Osteoblast (primary cell): ENCODE measurements at regions not wholly inside any gene's neighbourhood (a gene's known extent, or its start where the extent isn't known, plus 50 kb on each side); places are given as distances from the start of the nearest gene placed in this dataset.

ENCODE experiments used
- DNase-seq: peaks from one replicate; pipeline ENCODE4 v3.0.0; 2011; ENCODE audit warnings: low spot score, mixed read lengths; ENCODE audit not compliant: insufficient read length; ENCODE audit errors: missing footprints
- H2AFZ ChIP-seq: 2 replicates; pipeline ENCODE4 v1.6.0; 2011; ENCODE audit warnings: mild to moderate bottlenecking, low read length
- H3K27ac ChIP-seq: 2 replicates; pipeline ENCODE4 v1.5.1; 2011; ENCODE audit warnings: mild to moderate bottlenecking, low read depth, low read length, moderate library complexity
- H3K27me3 ChIP-seq: 2 replicates; pipeline ENCODE4 v1.6.0; 2012; ENCODE audit warnings: mild to moderate bottlenecking, control low read depth, inconsistent platforms, low read length, moderate library complexity; ENCODE audit not compliant: insufficient read depth
- H3K36me3 ChIP-seq: 2 replicates; pipeline ENCODE4 v1.5.1; 2011; ENCODE audit warnings: mild to moderate bottlenecking, low read length, control low read depth, moderate library complexity; ENCODE audit not compliant: insufficient read depth
- H3K4me1 ChIP-seq: 2 replicates; pipeline ENCODE4 v1.5.1; 2011; ENCODE audit warnings: mild to moderate bottlenecking, low read length, control low read depth, moderate library complexity; ENCODE audit not compliant: insufficient read depth
- H3K4me2 ChIP-seq: 2 replicates; pipeline ENCODE4 v1.6.0; 2011; ENCODE audit warnings: mild to moderate bottlenecking, low read length; ENCODE audit not compliant: insufficient read depth
- H3K4me3 ChIP-seq: fragments of 200-600 bp; sonication (generic); 3 replicates; pipeline ENCODE4 v1.5.1; 2012; ENCODE audit warnings: mild to moderate bottlenecking, low read length, inconsistent platforms; ENCODE audit not compliant: insufficient read depth
- H3K79me2 ChIP-seq: 2 replicates; pipeline ENCODE4 v1.6.0; 2012; ENCODE audit warnings: mild to moderate bottlenecking, low read length, control low read depth, inconsistent platforms; ENCODE audit not compliant: insufficient read depth
- H3K9me3 ChIP-seq: 2 replicates; pipeline ENCODE4 v1.5.1; 2011; ENCODE audit warnings: low read depth, low read length, control low read depth
- H4K20me1 ChIP-seq: 2 replicates; pipeline ENCODE4 v1.6.0; 2012; ENCODE audit warnings: mild to moderate bottlenecking, low read length, control low read depth; ENCODE audit not compliant: insufficient read depth
- CTCF ChIP-seq: IDR thresholded peaks from 2 replicates; pipeline ENCODE4 v1.5.1; 2011; ENCODE audit warnings: mild to moderate bottlenecking, low read depth, low read length, moderate library complexity; ENCODE audit errors: extremely low read depth

- Histone ChIP-seq H2AFZ (no peak overlapping the region), H4K20me1 (no peaks in the 10 kb centered on the region), H3K4me3 (no peak overlapping the region), H3K79me2 (no peaks in the 10 kb centered on the region), H3K4me2 (no peak overlapping the region), H3K4me1 (no peaks in the 10 kb centered on the region), H3K27me3 (no peaks in the 10 kb centered on the region), H3K9me3 (peaks cover 3% of the 10 kb centered on the region), H3K27ac (no peak overlapping the region), H3K36me3 (no peaks in the 10 kb centered on the region)
- DNase-seq: no peak
- TF ChIP-seq CTCF: no peak
Observed at GRCh38 chr5:116686438-116686837, 111.8 kb upstream of the SEMA6A start.

- no peak for TF ChIP-seq CTCF
- Histone ChIP-seq H3K9me3 (peaks cover 3% of the 10 kb centered on the region), H2AFZ (no peak overlapping the region), H3K4me2 (no peak overlapping the region), H3K79me2 (no peaks in the 10 kb centered on the region), H3K27me3 (no peaks in the 10 kb centered on the region), H3K27ac (no peak overlapping the region), H4K20me1 (no peaks in the 10 kb centered on the region), H3K4me1 (no peaks in the 10 kb centered on the region), H3K36me3 (no peaks in the 10 kb centered on the region), H3K4me3 (no peak overlapping the region)
- DNase-seq: no peak
Observed at GRCh38 chr5:116685931-116686330, 111.3 kb upstream of the SEMA6A start.

- H3K4me3 ChIP-seq: no peak overlapping the region
- H3K27ac ChIP-seq: no peak overlapping the region
- no peak overlapping the region for H3K4me2 ChIP-seq
- no peaks in the 10 kb centered on the region for H3K79me2 ChIP-seq
- no peaks in the 10 kb centered on the region for H4K20me1 ChIP-seq
- H3K9me3 ChIP-seq: peaks cover 4% of the 10 kb centered on the region
- no peak for TF ChIP-seq CTCF
- H3K36me3 ChIP-seq: no peaks in the 10 kb centered on the region
- H2AFZ ChIP-seq: no peak overlapping the region
- DNase-seq: no peak
- no peaks in the 10 kb centered on the region for H3K27me3 ChIP-seq
- H3K4me1 ChIP-seq: no peaks in the 10 kb centered on the region
Observed at GRCh38 chr5:116685069-116685468, 110.4 kb upstream of the SEMA6A start.

GRCh38 chr5:116681334-116682013, 106.9 kb upstream of the SEMA6A start:
- Histone ChIP-seq H3K36me3 (no peaks in the 10 kb centered on the region), H3K27me3 (no peaks in the 10 kb centered on the region), H2AFZ (no peak overlapping the region), H3K27ac (no peak overlapping the region), H3K4me3 (no peak overlapping the region), H3K4me2 (no peak overlapping the region), H3K79me2 (no peaks in the 10 kb centered on the region), H3K4me1 (no peaks in the 10 kb centered on the region), H4K20me1 (no peaks in the 10 kb centered on the region), H3K9me3 (peaks cover 6% of the 10 kb centered on the region)
- no peak for DNase-seq
- TF ChIP-seq CTCF: no peak
